Nephron progenitor cell (in vitro differentiated cells): ENCODE measurements at regions not wholly inside any gene's neighbourhood (a gene's known extent, or its start where the extent isn't known, plus 50 kb on each side); places are given as distances from the start of the nearest gene placed in this dataset.

Source experiments
- DNase-seq: peaks from one replicate; pipeline ENCODE4 v3.0.0; 2021
- H3K27ac Mint-ChIP-seq: 2 replicates; pipeline ENCODE4 v1.8.0; 2021; ENCODE audit warnings: mild to moderate bottlenecking, moderate library complexity, mixed read lengths
- H3K27me3 Mint-ChIP-seq: 2 replicates; pipeline ENCODE4 v1.8.0; 2021; ENCODE audit warnings: mild to moderate bottlenecking, low read depth, mixed read lengths; ENCODE audit not compliant: poor library complexity
- H3K36me3 Mint-ChIP-seq: 2 replicates; pipeline ENCODE4 v1.8.0; 2021; ENCODE audit warnings: low read depth, mixed read lengths
- H3K4me1 Mint-ChIP-seq: 2 replicates; pipeline ENCODE4 v1.8.0; 2021; ENCODE audit warnings: mixed read lengths
- H3K4me3 Mint-ChIP-seq: 2 replicates; pipeline ENCODE4 v1.8.0; 2021; ENCODE audit warnings: mild to moderate bottlenecking, moderate library complexity, mixed read lengths
- H3K9me3 Mint-ChIP-seq: 2 replicates; pipeline ENCODE4 v1.8.0; 2021; ENCODE audit warnings: mild to moderate bottlenecking, moderate library complexity, mixed read lengths
- TF ChIP-seq, protein P1 (sequence below): fragments of 200-600 bp; sonication (generic); IDR thresholded peaks from 2 replicates; pipeline ENCODE4 v1.5.0; 2021; ENCODE audit warnings: antibody characterized with exemption

DNA sequence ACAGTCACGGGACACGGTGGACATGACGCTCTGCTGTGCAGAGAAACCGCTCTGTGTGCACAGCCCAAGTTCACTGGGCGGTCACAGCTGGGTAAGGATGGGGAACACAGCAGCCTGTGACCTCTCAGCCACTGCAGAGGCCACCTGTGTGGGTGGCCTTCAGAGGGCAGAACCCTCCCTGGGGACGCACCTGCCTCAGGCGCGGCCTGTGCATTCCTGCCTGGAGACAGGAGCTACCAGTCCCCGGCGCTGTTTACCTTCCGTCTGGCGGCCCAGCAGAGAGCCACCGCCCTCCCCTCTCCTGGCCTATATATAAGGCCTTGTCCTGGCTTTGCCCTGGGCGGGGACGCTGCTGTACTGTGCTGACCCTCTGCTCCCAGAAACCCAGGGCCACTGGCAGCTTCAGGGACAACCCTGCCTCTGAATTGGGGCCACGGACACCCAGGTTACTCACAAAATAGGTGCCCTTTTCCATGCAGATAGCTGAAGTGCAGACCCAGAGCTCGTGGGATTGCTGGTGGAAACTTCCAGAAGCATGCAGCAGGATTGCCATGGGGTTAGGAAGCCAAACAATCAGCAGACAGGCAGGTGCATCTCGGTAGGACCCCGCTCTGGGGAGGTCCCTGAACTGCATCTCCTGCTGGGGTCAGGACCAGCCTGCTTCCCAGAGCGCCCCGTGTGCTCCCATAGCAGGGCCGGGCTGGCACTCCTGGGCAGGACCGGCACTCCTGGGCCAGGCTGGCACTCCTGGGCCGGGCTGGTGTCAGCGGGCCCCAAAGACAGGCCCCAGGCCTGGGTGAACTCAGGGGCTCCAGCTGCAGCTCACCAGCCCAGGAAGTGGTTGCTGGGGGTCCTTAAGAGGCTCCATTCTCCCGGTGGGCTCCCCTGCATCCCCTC is 83.6 kb downstream of the SIK1 start:
- H3K27ac Mint-ChIP-seq: no peak overlapping the region
- TF ChIP-seq, protein P1, sequence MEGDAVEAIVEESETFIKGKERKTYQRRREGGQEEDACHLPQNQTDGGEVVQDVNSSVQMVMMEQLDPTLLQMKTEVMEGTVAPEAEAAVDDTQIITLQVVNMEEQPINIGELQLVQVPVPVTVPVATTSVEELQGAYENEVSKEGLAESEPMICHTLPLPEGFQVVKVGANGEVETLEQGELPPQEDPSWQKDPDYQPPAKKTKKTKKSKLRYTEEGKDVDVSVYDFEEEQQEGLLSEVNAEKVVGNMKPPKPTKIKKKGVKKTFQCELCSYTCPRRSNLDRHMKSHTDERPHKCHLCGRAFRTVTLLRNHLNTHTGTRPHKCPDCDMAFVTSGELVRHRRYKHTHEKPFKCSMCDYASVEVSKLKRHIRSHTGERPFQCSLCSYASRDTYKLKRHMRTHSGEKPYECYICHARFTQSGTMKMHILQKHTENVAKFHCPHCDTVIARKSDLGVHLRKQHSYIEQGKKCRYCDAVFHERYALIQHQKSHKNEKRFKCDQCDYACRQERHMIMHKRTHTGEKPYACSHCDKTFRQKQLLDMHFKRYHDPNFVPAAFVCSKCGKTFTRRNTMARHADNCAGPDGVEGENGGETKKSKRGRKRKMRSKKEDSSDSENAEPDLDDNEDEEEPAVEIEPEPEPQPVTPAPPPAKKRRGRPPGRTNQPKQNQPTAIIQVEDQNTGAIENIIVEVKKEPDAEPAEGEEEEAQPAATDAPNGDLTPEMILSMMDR: no peak
- no peaks in the 10 kb centered on the region for H3K9me3 Mint-ChIP-seq
- H3K4me3 Mint-ChIP-seq: no peak overlapping the region
- H3K36me3 Mint-ChIP-seq: no peaks in the 10 kb centered on the region
- H3K27me3 Mint-ChIP-seq: peaks cover 20% of the 10 kb centered on the region
- DNase-seq: no peak
- H3K4me1 Mint-ChIP-seq: peaks cover 56% of the 10 kb centered on the region

DNA sequence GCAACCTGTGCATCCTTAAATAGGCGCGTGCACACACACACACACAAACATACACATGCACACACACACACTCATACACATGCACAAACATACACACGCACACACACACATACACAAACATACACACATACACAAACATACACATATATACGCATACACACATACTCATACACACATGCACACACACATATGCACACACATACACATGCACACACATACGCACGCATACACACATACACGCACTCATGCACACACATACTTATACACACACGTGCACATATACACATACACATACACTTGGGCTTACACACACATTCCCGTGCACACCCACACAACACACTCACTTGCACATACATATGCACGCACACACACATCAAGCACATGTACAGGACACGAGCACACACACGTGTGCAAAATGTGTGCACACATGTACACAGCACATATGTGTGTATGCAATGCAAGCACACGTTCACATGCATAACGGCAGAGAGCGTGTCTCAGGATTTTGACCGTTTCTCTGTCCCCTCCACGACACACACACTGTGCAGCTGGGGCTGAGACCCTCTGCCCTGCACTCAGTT is 84.5 kb downstream of the SIK1 start:
- H3K4me1 Mint-ChIP-seq: peaks cover 59% of the 10 kb centered on the region
- H3K4me3 Mint-ChIP-seq: no peak overlapping the region
- H3K27ac Mint-ChIP-seq: peak overlapping the region; percentile 19

DNA sequence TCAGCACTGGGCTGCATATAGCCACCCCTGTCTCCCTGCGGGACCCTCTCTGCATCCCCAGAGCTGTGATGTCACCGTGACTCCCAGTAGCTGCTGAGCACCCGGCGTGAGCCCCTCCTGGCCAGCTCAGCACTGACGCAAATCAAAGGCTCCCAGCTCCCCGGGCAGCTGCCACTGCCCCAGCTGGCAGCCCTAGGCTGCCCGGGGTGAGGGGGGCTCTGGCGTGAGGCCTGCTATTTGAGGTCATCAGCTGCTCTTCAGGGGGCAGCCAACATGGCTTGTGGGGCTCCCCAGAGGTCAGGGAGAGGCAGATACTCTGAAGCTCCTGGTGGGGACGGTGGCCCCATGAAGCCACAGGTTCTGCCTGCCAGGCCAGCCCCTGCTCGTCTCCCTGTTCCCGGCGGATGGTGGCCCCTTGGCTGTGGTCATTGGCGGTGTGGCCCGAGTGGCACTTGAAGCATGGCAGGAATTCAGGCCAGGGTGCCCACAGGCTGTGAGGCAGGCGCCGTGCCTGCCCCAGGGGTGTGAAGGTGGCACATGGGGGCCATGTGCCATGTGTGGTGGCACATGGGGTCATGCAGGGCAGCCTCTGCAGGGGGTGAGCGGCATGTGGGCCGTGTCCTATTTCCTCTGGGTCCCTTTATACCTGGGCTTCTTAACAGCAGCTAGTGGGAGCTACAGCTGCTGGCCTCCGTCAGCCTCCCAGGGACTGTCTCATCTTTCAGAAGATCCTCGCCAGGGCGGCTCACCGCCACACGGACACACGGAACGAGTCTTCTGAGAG is 85.4 kb downstream of the SIK1 start:
- DNase-seq: no peak
- Mint-ChIP-seq H3K27me3 (peaks cover 21% of the 10 kb centered on the region), H3K4me3 (no peak overlapping the region), H3K4me1 (peaks cover 55% of the 10 kb centered on the region), H3K36me3 (no peaks in the 10 kb centered on the region), H3K9me3 (peaks cover 14% of the 10 kb centered on the region), H3K27ac (no peak overlapping the region)
- TF ChIP-seq, protein P1: no peak

More for the DNA sequence above, 84.5 kb downstream of the SIK1 start:
- peaks cover 20% of the 10 kb centered on the region for H3K27me3 Mint-ChIP-seq
- TF ChIP-seq, protein P1: no peak
- H3K9me3 Mint-ChIP-seq: peaks cover 6% of the 10 kb centered on the region
- DNase-seq: no peak
- H3K36me3 Mint-ChIP-seq: no peaks in the 10 kb centered on the region

DNA sequence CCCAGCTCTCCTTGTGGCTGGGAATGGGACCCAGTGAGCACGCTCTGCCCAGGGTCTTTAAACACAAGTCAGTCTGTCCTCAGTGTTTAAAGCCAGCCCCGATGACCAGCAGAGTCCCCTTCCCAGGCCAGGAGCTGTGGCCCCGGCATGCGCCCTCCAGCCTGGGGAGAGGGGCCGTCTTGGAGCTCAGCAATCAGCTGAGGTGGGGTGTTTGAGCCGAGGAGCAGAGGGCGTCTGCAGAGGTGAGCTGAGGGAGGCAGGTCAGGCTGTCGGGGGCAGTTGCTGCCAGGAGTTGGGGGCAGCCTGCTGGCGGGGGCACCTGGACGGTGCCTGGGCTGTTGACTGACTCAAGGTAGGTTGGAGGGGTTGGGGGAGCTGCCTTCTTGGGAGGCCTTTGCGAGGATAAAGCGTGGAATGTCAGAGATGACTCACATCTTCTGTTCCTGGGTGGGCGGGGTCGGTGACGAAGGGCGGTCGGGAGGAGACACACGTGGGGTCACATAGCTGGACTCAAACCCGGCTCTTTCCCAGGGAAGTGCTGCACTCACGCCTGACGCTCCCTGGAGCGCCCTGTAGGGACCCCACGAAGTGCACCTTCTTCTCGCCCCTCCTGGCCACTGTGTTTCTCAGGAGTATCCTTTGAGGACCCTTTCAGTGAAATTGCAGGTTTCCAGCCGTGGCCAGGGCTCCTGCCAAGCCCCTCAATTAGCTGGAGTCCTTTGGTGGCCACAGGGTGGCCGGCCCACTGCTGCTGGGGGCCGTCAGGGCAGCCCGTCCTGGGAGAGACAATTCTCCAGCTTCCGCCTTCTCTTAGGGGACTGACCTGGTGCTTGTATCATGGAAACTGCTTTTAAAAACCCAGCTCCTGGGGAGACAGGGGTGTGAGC is 86.2 kb downstream of the SIK1 start:
- Mint-ChIP-seq H3K27ac (no peak overlapping the region), H3K36me3 (no peaks in the 10 kb centered on the region), H3K4me3 (no peak overlapping the region), H3K9me3 (peaks cover 20% of the 10 kb centered on the region), H3K27me3 (peaks cover 21% of the 10 kb centered on the region), H3K4me1 (peaks cover 48% of the 10 kb centered on the region)
- TF ChIP-seq, protein P1: no peak
- no peak for DNase-seq

DNA sequence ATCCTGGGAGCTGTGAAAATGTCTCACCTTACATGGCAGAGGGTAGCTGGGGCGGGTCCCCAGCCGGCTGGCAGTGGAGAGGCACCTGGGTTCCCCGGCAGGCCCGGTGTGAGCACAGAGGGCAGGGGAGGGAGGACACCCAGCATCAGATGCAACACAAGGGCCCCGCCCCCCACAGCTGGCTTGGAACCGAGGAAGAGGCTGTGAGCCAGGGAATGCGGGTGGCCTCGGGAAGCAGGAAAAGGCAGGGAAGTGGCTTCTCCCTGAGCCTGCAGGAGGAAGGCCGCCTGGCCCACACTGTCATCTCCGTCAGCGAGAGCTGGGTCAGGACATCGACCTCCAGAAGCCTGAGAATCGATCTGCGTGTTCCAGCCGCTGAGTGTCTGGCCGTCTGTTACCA is 87.3 kb downstream of the SIK1 start:
- TF ChIP-seq, protein P1: no peak
- peaks cover 41% of the 10 kb centered on the region for H3K4me1 Mint-ChIP-seq
- DNase-seq: no peak
- H3K36me3 Mint-ChIP-seq: no peaks in the 10 kb centered on the region
- no peak overlapping the region for H3K4me3 Mint-ChIP-seq
- peaks cover 21% of the 10 kb centered on the region for H3K27me3 Mint-ChIP-seq
- H3K9me3 Mint-ChIP-seq: peaks cover 26% of the 10 kb centered on the region
- H3K27ac Mint-ChIP-seq: no peak overlapping the region
